ENCODE measurements at regions not wholly inside any gene's neighbourhood (a gene's known extent, or its start where the extent isn't known, plus 50 kb on each side); places are given as distances from the start of the nearest gene placed in this dataset.

DNA sequence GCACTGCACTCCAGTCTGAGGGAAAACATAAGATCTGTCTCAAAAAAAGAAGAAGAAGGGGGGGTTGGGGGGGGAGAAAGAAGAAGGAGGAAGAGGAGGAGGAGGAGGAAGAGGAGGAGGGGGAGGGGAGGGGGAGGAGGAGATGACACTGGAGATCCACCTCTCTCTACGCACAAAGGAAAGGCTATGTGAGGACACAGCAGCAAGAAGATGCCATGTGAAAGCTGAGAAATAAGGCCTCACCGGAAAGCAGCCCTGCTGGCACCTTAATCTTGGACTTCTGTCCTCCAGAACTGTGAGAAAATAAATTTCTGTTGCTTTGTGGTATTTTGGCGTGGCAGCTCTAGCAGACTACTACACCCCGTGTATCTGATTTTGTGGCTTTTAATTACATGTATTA, 477.9 kb downstream of the MED13L start:
- TF ChIP-seq, protein P1, sequence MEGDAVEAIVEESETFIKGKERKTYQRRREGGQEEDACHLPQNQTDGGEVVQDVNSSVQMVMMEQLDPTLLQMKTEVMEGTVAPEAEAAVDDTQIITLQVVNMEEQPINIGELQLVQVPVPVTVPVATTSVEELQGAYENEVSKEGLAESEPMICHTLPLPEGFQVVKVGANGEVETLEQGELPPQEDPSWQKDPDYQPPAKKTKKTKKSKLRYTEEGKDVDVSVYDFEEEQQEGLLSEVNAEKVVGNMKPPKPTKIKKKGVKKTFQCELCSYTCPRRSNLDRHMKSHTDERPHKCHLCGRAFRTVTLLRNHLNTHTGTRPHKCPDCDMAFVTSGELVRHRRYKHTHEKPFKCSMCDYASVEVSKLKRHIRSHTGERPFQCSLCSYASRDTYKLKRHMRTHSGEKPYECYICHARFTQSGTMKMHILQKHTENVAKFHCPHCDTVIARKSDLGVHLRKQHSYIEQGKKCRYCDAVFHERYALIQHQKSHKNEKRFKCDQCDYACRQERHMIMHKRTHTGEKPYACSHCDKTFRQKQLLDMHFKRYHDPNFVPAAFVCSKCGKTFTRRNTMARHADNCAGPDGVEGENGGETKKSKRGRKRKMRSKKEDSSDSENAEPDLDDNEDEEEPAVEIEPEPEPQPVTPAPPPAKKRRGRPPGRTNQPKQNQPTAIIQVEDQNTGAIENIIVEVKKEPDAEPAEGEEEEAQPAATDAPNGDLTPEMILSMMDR (IDR thresholded peaks at IDR 0.05), result no peak
- TF ChIP-seq POLR2A (IDR thresholded peaks at IDR 0.05), result no peak

All from thyroid gland (tissue), 4 donors.